Posterior vena cava (tissue), 2 donors: ENCODE measurements at regions not wholly inside any gene's neighbourhood (a gene's known extent, or its start where the extent isn't known, plus 50 kb on each side); places are given as distances from the start of the nearest gene placed in this dataset.
"Not testable (repeated sequence)": the region's sequence is repeated elsewhere in the genome, so short reads cannot be mapped to it uniquely, and the experiment has no call there.

Experiments
- DNase-seq: peaks from one replicate; pipeline ENCODE4 v3.0.0-alpha.2; 2020; ENCODE audit warnings: low spot score
- intact Hi-C, 2 donors: fragments of 100-400 bp; cut with DNase I; formaldehyde crosslinking; loops; one replicate each; pipeline versions ENCODE4 v1.14.1 to v1.14.2; 2022 to 2023
- donor health status: DM: yes; HTN: yes; CAD: no.
- donor health status: DM: yes; HTN: yes; CAD: no.

DNA sequence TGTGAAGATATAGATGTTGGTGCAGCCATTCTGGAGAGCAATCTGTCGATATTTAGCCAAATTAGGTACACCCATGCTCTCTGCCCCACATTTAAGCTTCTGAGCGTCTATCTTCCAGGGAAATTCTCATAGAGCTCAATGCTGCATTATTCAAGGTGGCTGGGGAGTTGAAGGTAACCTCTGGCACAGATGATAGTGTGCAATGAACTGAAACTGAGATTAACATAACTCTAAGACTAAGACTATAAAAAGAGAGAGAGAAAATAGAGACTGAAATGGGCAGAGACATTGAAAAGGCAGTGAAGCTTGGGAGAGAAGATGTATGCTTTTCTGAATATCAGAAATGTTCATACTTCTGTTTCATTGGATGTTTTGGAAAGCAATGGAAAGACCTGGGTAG, 1197.0 kb upstream of the AUTS2 start:
- no peak for DNase-seq
- intact Hi-C loops: no loop called here

DNA sequence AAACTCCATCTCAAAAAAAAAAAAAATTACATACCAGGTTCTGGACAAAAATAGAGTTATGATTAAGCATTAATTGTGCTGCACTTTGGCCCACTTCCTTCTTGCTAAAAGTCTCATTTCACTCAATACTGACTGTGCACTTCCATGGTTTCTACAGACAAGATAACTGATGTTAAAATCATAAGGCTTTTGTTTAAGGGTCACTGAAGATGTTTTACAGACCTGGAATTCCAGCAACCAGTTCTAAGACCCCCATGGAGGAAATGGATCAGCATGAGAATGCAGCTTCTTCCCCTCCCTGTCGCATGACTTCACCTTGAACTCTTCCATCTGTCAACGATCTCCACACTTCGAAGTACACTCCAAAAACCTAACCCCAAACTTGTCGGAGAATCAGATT, 1191.8 kb upstream of the AUTS2 start:
- no peak for DNase-seq
- intact Hi-C loops: no loop called here

DNA sequence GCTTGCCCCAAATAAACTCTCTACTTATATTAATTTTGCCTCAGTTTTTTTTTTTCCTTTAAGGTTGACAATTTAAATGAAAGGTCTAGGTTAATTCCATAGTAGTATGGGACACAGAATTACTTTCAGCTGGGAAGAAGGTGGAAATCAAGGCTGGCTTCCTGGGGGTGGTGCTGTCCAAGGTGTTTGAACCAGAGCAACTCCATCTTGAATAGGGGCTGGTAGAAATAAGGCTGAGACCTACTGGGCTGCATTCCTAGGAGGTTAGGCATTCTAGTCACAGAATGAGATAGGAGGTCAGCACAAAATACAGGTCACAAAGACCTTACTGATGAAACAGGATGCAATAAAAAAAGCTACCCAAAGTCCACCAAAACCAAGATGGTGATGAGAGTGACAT, 1190.8 kb upstream of the AUTS2 start:
- DNase-seq: no peak
- intact Hi-C loops: no loop called here

DNA sequence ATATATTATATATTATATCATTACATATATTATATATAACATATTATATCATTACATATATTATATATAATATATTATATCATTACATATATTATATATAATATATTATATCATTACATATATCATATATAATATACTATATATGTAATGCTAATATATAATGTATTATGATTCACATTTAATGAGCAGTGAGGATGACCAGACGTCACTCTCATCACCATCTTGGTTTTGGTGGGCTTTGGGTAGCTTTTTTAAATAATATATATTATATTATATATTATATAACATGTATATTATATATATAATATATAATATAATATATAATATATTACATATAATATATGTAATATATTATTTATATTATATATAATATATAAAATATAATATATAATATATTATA, 1189.4 kb upstream of the AUTS2 start:
- intact Hi-C loops: no loop called here

DNA sequence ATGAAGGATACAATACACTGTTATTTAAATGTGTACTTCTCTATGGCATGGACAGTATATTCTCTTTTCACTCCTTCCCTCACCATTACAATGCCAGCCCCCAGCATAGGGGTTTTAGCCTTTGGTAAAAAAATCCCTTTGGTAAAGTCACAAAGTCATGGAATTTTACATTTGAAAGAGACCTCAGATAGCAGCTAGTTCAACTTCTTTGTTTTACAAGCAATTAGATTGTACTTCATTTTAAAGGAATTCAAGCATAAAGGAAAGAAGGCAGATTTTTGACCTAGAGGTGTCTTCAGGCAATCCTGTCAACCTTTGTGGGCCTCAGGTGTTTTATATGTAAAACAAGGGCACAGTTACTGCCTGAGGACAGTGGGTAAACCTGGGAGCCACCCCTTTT, 1188.4 kb upstream of the AUTS2 start:
- intact Hi-C loops: no loop called here
- DNase-seq: no peak

More for the DNA sequence above, 1189.4 kb upstream of the AUTS2 start:
- DNase-seq: no peak

DNA sequence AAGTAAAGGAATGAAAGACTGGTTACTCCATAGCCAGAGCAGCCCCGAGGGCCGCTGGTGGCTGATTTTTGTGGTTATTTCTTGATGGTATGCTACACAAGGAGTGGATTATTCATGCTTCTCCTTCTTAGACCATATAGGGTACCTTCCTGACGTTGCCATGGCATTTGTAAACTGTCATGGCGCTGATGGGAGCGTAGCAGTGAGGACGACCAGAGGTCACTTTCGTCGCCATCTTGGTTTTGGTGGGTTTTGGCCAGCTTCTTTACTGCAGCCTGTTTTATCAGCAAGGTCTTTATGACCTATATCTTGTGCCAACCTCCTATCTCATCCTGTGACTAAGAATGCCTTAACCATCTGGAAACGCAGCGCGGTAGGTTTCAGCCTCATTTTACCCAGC, 1187.6 kb upstream of the AUTS2 start:
- DNase-seq: not testable (repeated sequence)

DNA sequence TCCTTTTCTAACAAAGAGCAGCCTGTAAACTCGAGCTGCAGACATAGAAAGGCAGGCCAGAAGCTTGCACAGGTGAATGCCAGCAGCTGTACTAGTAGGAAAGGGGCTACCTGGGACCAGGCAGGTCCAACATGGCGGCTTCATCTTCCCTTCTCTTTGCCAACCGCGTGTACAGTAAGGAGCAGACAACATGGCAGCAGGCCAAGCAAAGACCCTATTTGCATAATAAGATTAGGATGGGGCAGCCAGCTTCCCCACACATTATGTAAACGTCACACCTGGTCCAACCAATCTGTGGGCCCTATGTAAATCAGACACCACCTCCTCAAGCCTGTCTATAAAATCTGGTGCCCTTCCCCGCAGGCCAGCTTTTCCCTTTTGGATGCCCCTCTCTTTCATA, 1186.5 kb upstream of the AUTS2 start:
- no peak for DNase-seq
- intact Hi-C loops: no loop called here

More for the DNA sequence above, 1187.6 kb upstream of the AUTS2 start:
- intact Hi-C loops: not testable (repeated sequence)

DNA sequence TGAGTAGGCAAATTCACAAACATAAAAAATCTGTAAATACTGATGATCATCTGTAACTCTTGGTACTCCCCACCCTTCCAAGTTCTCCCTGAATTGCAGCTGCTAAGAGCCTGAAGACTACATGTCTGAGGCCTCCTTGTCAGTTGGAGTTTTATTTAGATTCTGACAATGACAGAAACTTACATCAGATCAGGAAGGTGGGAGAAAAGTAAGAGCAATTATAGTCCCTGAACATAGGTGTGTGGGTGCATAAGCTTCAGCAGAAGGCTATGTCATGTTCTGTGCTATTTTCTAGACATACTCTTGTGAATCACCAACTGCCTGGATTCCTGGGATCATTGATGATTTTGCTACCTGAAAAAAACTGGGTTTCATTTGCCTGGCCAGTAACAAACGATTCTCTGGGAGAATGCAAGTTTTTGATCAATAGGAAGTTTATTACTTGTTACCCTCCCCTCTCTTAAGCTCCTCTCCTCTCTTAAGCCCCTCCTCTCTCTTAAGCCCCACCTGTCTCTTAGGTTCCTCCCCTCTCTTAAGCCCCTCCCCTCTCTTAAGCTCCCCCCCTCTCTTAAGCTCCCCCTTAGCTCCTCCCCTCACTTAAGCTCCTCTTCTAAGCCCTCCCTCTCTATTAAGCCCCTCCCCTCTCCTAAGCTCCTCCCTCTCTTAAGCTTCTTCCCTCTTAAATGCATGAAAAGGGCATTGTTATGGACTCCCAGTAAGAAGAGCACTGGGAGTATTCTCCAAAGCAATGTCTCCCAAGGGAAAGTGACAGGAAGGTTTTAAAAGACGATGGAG, 1183.4 kb upstream of the AUTS2 start:
- intact Hi-C loops: no loop called here

DNA sequence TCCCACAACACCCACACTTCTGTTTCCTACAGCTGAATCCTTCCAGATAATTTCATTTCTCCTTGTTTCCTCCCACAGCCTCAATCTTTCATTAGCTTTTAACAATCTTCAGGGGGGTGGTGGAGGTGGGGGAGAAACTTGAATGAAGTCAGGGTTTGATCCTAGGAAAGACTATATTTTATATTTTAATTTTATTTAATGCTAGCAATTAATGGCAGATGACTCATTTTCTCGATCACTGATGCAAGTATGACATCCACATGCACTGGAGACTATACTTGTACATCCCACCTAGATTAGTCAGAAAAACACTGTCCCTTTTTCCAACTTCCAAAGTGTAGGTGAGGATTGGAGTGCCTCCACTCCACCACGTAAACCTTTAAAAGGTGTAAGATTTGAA, 1181.3 kb upstream of the AUTS2 start:
- no peak for DNase-seq
- intact Hi-C loops: no loop called here

More for the DNA sequence above, 1183.4 kb upstream of the AUTS2 start:
- DNase-seq: no peak

DNA sequence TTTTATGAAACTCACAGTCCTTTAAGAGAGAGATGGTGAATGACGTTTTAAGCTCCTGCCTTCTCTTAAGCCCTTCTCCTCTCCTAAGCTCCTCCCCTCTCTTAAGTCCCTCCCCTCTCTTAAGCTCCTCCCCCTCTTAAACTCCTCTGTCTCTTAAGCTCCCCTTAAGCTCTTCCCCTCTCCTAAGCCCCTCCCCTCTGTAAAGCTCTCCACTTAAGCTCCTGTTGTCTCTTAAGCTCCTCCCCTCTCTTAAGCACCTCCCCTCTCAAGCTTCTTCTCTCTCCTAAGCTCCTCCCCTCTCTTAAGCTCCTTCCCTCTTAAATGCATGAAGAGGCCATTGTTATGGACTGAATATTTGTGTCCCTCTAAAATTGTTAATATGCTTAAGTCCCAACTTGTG, 1180.6 kb upstream of the AUTS2 start:
- intact Hi-C loops: no loop called here
- no peak for DNase-seq

DNA sequence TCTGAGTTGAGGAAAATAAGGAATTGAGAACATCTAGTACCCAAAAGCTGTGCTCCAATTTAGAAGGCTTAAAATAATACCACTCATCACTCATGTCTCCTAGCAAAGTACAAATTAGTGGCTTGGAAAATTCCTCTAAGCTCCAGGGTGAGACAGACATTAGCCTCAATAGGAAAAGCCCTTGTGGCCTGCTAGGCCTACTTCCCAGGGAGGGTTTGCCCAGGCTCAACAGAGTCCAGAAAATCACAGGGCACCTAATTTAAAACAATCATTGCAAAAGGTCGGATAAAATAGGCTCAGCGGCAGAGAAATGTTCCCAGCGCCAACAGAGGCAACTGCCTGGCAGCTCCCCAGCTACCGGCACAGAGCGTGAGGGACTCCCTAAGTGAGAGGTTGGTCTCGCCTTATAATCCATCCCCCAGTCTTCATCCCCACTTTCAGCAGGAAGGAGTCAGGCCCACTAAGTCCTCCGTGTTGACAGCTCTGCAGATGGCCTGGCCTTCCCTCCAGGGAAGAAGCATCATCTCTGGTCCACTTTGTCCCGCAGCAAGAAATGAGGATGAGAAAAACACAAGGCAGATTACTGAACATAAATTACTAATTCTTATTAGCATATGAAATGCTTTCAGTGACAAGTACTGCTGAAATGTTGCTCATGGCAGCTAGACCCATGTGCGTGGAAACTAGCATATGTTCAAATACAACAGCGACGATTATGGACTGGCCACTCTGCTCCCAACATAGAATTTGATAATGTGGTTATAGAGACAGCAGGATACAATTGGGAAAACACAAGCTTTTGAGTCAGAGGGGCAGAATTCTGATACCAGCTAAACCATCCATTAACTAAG, 1177.7 kb upstream of the AUTS2 start:
- intact Hi-C loops: no loop called here

DNA sequence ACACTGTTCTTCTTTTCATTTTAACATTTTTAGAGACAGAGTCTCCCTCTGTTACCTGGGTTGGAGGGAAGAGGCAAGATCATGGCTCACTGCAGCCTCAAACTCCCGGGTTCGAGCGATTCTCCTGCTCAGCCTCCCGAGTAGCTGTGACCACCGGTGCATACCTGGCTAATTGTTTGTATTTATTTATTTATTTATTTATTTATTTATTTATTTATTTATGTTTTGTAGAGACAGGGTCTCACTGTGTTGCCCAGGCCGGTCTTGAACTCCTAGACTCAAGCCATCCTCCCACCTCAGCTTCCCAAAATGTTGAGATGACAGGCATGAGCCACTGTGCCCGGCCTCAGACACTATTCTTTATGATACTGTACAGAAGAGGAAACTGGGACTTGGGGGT, 1176.6 kb upstream of the AUTS2 start:
- no peak for DNase-seq
- intact Hi-C loops: no loop called here

More for the DNA sequence above, 1177.7 kb upstream of the AUTS2 start:
- DNase-seq: no peak

DNA sequence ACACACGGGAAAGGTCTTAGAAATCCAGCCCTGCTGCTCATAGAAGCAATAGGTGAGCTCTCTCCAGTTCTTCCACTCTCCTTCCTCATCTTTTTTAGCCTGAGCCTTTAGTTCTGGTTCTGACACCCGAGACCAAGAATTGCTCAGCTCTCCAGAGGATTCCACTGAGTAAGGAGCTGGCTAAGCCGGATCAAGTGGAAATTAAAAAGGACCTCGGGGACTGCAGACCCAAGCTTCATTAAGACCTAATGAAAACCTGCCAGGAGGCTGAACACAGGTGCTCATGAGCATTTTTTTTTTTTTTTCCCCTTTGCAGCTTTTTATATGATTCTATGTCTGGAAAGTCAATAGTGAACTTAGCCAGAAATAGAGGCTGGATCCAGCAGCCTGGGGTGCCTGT, 1176.0 kb upstream of the AUTS2 start:
- intact Hi-C loops: no loop called here

DNA sequence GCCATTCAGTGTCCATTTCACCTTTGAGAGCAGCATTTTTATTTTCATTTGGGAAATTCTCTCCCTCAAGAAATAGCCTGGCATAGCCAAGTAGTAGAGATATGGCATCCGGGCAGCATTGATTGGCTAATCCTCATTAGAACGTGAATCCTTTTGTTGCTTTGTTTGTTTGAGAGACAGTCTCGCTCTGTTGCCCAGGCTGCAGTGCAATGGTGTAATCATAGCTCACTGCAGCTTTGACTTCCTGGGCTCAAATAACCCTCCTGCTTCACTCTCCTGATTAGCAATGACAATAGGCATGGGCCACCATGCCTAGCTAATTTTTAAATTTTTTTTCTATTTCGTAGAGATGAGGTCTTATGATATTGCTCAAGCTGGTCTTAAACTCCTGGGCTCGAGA, 1174.9 kb upstream of the AUTS2 start:
- intact Hi-C loops: no loop called here
- DNase-seq: no peak

More for the DNA sequence above, 1176.0 kb upstream of the AUTS2 start:
- DNase-seq: no peak

DNA sequence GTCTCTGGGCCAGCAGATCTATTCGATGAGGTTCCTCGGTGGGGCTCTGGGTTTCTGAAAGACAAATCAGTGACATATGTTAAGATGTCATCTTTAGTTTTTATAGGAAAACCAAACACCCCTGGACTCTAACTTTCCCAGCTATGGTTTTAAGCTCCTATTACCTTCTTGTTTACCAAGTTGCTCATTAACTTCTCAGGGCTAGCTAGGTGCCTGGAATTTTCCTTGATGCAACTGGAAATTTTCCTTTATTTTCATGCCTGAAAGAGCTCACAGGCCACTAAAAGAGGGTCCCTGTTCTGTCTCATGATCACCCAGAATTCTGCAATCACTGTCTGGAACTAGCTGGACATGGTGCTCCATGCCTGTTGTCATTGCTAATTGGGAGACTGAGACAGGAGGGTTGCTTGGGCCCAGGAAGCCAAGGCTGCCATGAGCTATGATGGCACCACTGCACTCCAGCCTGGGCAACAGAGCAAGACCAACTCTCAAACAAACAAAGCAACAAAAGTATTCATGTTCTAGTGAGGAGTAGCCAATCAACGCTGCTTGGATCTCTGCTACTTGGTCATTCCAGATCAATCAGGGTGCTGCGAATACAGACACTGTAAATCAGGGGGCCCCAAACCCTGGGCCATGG, 1173.5 kb upstream of the AUTS2 start:
- intact Hi-C loops: no loop called here
- no peak for DNase-seq

DNA sequence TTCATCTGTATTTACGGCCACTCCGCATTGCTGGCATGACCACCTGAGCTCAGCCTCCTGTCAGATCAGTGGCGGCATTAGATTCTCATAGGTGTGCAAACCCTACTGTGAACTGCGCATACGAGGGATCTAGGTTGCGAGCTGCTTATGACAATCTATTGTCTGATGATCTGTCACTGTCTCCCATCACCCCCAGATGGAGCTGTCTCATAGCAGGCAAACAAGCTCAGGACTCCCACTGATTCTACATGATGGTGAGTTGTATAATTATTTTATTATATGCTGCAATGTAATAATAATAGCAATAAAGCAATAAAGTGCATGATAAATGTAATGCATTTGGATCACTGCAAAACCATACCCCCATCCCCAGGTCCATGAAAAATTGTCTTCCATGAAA, 1172.9 kb upstream of the AUTS2 start:
- intact Hi-C loops: no loop called here
- DNase-seq: no peak

DNA sequence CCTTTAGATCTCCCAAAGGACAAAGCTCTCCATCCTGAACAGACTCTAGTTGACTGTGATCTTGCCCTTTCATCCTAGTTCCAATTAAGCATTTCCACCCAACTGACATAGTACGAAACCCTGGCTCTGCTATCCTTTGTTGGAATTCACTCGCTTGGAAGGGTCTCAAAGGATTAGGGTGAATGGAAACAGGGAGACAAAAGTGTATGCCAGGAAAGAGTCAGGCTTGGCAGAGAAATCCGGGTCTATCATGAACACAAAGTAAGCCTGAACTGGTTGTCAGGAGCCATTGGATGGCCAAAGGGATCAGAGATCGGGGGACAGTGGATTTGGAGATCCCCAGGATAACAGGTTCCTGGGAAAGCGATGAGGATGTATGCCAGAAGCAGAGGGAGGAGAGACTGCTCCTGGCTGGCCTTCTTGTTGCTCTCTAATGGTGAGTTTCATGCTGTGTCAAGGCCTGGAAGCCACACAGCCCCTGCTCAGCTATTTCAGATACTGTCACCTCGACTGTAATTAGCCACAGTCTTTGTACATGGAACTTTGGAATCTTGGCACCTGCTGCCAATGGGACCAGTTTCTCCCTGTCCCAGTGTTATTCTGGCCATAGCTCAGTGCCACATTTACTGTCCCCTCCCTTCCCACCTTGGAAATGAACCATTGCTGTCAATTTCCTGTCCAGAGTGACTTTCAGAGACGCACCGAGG, 1168.7 kb upstream of the AUTS2 start:
- intact Hi-C loops: no loop called here
- no peak for DNase-seq

DNA sequence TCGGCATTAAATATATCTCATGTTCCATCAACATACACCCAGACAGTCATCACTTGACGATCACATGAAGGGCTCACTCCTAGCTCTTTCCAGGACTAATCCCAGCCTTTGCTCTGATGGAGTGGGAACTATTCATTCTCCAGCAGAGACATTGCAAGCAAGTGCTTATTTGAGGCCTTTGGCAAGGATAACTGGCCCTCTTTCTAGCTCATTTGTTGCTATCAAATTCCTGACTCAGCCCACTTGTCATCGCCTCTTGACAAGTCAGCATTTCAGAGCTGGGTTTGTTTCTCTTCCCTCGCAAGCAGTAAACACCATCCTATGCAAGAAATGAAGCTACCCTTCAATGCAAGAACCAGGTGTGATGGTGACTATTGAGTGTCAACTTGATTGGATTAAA, 1165.7 kb upstream of the AUTS2 start:
- DNase-seq: no peak
- intact Hi-C loops: no loop called here

DNA sequence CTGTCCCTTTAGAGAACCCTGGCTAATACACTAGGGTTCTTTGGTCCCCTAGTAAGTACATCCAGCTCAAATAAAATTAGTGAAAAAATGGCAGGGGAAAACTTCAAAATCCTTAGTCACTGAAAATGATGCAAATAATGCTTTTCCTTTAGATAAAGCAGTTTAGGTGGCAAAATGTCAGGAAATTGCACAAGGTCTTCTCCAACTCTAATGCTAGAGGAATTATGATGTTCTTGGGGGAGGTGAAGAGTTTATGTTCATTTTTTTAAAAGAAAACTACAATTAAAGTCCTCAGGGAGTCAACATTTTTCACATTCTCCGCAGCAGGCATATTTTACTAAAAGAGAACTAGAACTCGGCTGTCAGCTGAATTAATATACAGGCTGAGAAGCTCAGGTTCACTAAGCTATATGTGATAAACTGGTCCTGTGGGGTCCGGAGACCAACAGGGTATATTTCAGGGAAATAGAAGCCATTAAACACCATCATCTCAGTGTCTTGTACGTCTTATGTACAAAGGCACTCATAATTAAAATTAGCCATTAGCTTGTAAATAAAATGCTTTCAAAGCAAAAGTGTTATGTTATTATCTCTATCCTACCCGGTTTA, 1164.7 kb upstream of the AUTS2 start:
- intact Hi-C loops: no loop called here
- DNase-seq: no peak
